Glutamatergic neuron (in vitro differentiated cells): ENCODE measurements at regions not wholly inside any gene's neighbourhood (a gene's known extent, or its start where the extent isn't known, plus 50 kb on each side); places are given as distances from the start of the nearest gene placed in this dataset.

Source experiments
- DNase-seq: peaks from one replicate; pipeline ENCODE4 v3.0.0; 2022
- H3K27ac Mint-ChIP-seq: one replicate; pipeline ENCODE4 v1.8.0; 2020; ENCODE audit warnings: mild to moderate bottlenecking, mixed read lengths, inconsistent platforms; ENCODE audit not compliant: unreplicated experiment
- H3K27me3 Mint-ChIP-seq: one replicate; pipeline ENCODE4 v1.8.0; 2020; ENCODE audit warnings: mild to moderate bottlenecking, moderate library complexity, mixed read lengths, inconsistent platforms; ENCODE audit not compliant: unreplicated experiment
- H3K36me3 Mint-ChIP-seq: one replicate; pipeline ENCODE4 v1.8.0; 2020; ENCODE audit warnings: mild to moderate bottlenecking, mixed read lengths, inconsistent platforms; ENCODE audit not compliant: unreplicated experiment
- H3K4me1 Mint-ChIP-seq: one replicate; pipeline ENCODE4 v1.8.0; 2020; ENCODE audit warnings: mild to moderate bottlenecking, low read depth, mixed read lengths, inconsistent platforms; ENCODE audit not compliant: unreplicated experiment
- H3K4me3 Mint-ChIP-seq: one replicate; pipeline ENCODE4 v1.8.0; 2020; ENCODE audit warnings: mild to moderate bottlenecking, mixed read lengths, inconsistent platforms; ENCODE audit not compliant: unreplicated experiment
- H3K9me3 Mint-ChIP-seq: one replicate; pipeline ENCODE4 v1.8.0; 2020; ENCODE audit warnings: mild to moderate bottlenecking, moderate library complexity, mixed read lengths, inconsistent platforms; ENCODE audit not compliant: unreplicated experiment
- CTCF ChIP-seq: fragments of 200-600 bp; sonication (generic); IDR thresholded peaks from one replicate; pipeline ENCODE4 v1.5.0; 2021; ENCODE audit not compliant: partially characterized antibody, unreplicated experiment

GRCh38 chr1:5637171-5637570 is 355.1 kb downstream of the NPHP4 start:
- H3K4me1 Mint-ChIP-seq = no peaks in the 10 kb centered on the region
- peaks cover 8% of the 10 kb centered on the region for H3K9me3 Mint-ChIP-seq
- peaks cover 7% of the 10 kb centered on the region for H3K27me3 Mint-ChIP-seq
- no peak for DNase-seq
- peaks cover 13% of the 10 kb centered on the region for H3K36me3 Mint-ChIP-seq
- no peak for TF ChIP-seq CTCF
- H3K4me3 Mint-ChIP-seq = no peak overlapping the region
- H3K27ac Mint-ChIP-seq = peak overlapping the region; percentile 14

GRCh38 chr1:5634893-5635292 is 357.3 kb downstream of the NPHP4 start:
- Mint-ChIP-seq H3K4me3 (no peak overlapping the region), H3K27ac (no peak overlapping the region), H3K4me1 (no peaks in the 10 kb centered on the region), H3K36me3 (peaks cover 13% of the 10 kb centered on the region), H3K9me3 (peaks cover 5% of the 10 kb centered on the region), H3K27me3 (peaks cover 2% of the 10 kb centered on the region)
- no peak for TF ChIP-seq CTCF
- no peak for DNase-seq

GRCh38 chr1:5632814-5633213 is 359.4 kb downstream of the NPHP4 start:
- H3K27me3 Mint-ChIP-seq = peaks cover 2% of the 10 kb centered on the region
- no peak for TF ChIP-seq CTCF
- peaks cover 13% of the 10 kb centered on the region for H3K36me3 Mint-ChIP-seq
- H3K4me3 Mint-ChIP-seq = no peak overlapping the region
- H3K4me1 Mint-ChIP-seq = no peaks in the 10 kb centered on the region
- no peak for DNase-seq
- H3K9me3 Mint-ChIP-seq = peaks cover 8% of the 10 kb centered on the region
- no peak overlapping the region for H3K27ac Mint-ChIP-seq

- no peak overlapping the region for H3K27ac Mint-ChIP-seq
- H3K36me3 Mint-ChIP-seq = peaks cover 12% of the 10 kb centered on the region
- H3K9me3 Mint-ChIP-seq = peaks cover 7% of the 10 kb centered on the region
- no peak overlapping the region for H3K4me3 Mint-ChIP-seq
- no peak for TF ChIP-seq CTCF
- no peak for DNase-seq
- H3K27me3 Mint-ChIP-seq = peaks cover 2% of the 10 kb centered on the region
- H3K4me1 Mint-ChIP-seq = no peaks in the 10 kb centered on the region
Measured at GRCh38 chr1:5632224-5632623, 360.0 kb downstream of the NPHP4 start.

- Mint-ChIP-seq H3K9me3 (peaks cover 7% of the 10 kb centered on the region), H3K27me3 (no peaks in the 10 kb centered on the region), H3K4me1 (no peaks in the 10 kb centered on the region), H3K36me3 (no peaks in the 10 kb centered on the region), H3K4me3 (no peak overlapping the region), H3K27ac (no peak overlapping the region)
- no peak for DNase-seq
- no peak for TF ChIP-seq CTCF
Measured at GRCh38 chr1:5628416-5628815, 363.8 kb downstream of the NPHP4 start.
